ENCODE measurements at regions not wholly inside any gene's neighbourhood (a gene's known extent, or its start where the extent isn't known, plus 50 kb on each side); places are given as distances from the start of the nearest gene placed in this dataset.

DNA sequence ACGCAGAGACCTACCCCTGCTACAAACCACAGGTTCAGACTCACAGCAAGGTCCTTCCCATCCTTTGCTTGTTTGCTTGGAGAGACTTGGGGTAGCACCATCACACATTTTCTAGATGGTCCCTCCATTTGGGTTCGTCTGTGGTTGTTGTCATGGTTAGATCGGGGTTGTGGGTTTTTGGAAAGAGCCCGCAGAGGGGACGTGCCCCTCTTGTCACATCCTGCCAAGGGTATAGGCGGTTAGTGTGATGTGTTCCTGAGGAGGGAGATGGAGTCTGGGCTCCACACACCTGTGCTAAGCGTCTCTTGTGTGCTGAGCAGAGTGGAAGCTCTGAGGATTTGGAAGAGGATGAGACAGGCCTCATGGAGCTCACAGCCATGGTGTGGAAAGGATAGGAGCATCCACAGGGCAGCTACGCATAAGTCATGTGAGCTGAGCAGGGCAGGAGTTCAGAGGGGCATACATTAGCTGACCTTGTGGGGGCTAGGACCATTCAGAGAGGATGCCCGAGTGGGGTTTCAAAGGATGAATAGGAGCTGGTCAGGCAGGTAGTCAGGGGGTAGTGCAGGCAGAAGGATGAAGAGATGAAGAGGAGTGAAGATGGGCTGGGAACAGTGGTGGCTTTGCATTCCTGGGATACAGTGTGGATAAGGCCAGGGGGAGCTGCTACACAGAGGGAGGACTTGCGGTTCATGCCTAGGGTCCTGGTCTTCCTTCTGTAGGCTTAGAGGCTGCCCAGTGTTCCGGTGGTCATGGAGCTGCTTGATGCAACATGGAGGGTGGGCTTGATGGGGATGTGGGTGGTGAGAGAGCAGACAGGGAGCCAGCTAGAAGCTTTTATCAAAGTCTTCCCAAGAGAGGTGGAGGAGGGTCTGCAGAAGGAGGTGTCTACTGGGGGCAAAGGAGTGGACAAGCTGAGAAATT is 62.9 kb downstream of the ACKR3 start:
- Histone ChIP-seq H3K27me3 (ENCODE audit: control insufficient read depth, insufficient read depth, low read length) (peaks cover 12% of the 10 kb centered on the region), H3K4me3 (ENCODE audit: low read depth, low read length) (no peak overlapping the region), H3K36me3 (ENCODE audit: control insufficient read depth, insufficient read depth, low read length) (no peaks in the 10 kb centered on the region)
- no peak for DNase-seq (ENCODE audit: low read depth)
- no peak for TF ChIP-seq CTCF (IDR thresholded peaks at IDR 0.05; ENCODE audit: insufficient read depth, low read length, poor library complexity, severe bottlenecking)

- peaks cover 12% of the 10 kb centered on the region for H3K27me3 ChIP-seq (ENCODE audit: control insufficient read depth, insufficient read depth, low read length)
- DNase-seq (ENCODE audit: low read depth) = no peak
- H3K4me3 ChIP-seq (ENCODE audit: low read depth, low read length) = no peak overlapping the region
- no peaks in the 10 kb centered on the region for H3K36me3 ChIP-seq (ENCODE audit: control insufficient read depth, insufficient read depth, low read length)
- TF ChIP-seq CTCF (IDR thresholded peaks at IDR 0.05; ENCODE audit: insufficient read depth, low read length, poor library complexity, severe bottlenecking) = no peak
These were observed 63.6 kb downstream of the ACKR3 start for GRCh38 chr2:236633219-236633570.

GRCh38 chr2:236633775-236634560 is 64.3 kb downstream of the ACKR3 start:
- Histone ChIP-seq H3K36me3 (ENCODE audit: control insufficient read depth, insufficient read depth, low read length) (no peaks in the 10 kb centered on the region), H3K27me3 (ENCODE audit: control insufficient read depth, insufficient read depth, low read length) (peaks cover 12% of the 10 kb centered on the region), H3K4me3 (ENCODE audit: low read depth, low read length) (no peak overlapping the region)
- TF ChIP-seq CTCF (IDR thresholded peaks at IDR 0.05; ENCODE audit: insufficient read depth, low read length, poor library complexity, severe bottlenecking) = no peak
- DNase-seq (ENCODE audit: low read depth) = no peak

GRCh38 chr2:236636261-236636660 is 66.6 kb downstream of the ACKR3 start:
- no peaks in the 10 kb centered on the region for H3K36me3 ChIP-seq (ENCODE audit: control insufficient read depth, insufficient read depth, low read length)
- H3K27me3 ChIP-seq (ENCODE audit: control insufficient read depth, insufficient read depth, low read length) = peaks cover 12% of the 10 kb centered on the region
- no peak for DNase-seq (ENCODE audit: low read depth)
- no peak for TF ChIP-seq CTCF (IDR thresholded peaks at IDR 0.05; ENCODE audit: insufficient read depth, low read length, poor library complexity, severe bottlenecking)
- no peak overlapping the region for H3K4me3 ChIP-seq (ENCODE audit: low read depth, low read length)

GRCh38 chr2:236636714-236637470 is 67.3 kb downstream of the ACKR3 start:
- DNase-seq (ENCODE audit: low read depth) = no peak
- H3K27me3 ChIP-seq (ENCODE audit: control insufficient read depth, insufficient read depth, low read length) = peaks cover 12% of the 10 kb centered on the region
- H3K4me3 ChIP-seq (ENCODE audit: low read depth, low read length) = no peak overlapping the region
- H3K36me3 ChIP-seq (ENCODE audit: control insufficient read depth, insufficient read depth, low read length) = no peaks in the 10 kb centered on the region
- TF ChIP-seq CTCF (IDR thresholded peaks at IDR 0.05; ENCODE audit: insufficient read depth, low read length, poor library complexity, severe bottlenecking) = no peak
